SU-DHL-6 (cell line): ENCODE measurements at regions not wholly inside any gene's neighbourhood (a gene's known extent, or its start where the extent isn't known, plus 50 kb on each side); places are given as distances from the start of the nearest gene placed in this dataset.

Experiments
- H2AFZ ChIP-seq: fragments of 200-600 bp; sonication (generic); 2 replicates; pipeline ENCODE4 v1.6.1; 2014; ENCODE audit warnings: low read depth, mild to moderate bottlenecking, moderate library complexity, mixed read lengths, antibody characterized with exemption, low read length; ENCODE audit not compliant: severe bottlenecking
- H3F3A ChIP-seq: fragments of 200-600 bp; shearing (Covaris generic); 2 replicates; pipeline ENCODE4 v1.6.0; 2016; ENCODE audit warnings: antibody characterized with exemption, mild to moderate bottlenecking; ENCODE audit not compliant: insufficient read depth
- H3K27ac ChIP-seq: fragments of 200-600 bp; sonication (generic); 2 replicates; pipeline ENCODE4 v1.5.1; 2016; ENCODE audit warnings: low read depth, mild to moderate bottlenecking, low read length, moderate library complexity, mixed read lengths
- H3K27me3 ChIP-seq: fragments of 200-600 bp; sonication (generic), shearing (Covaris generic); 2 replicates; pipeline ENCODE4 v1.6.0; 2014; ENCODE audit warnings: mild to moderate bottlenecking, low read length
- H3K36me3 ChIP-seq: fragments of 200-600 bp; sonication (generic); 2 replicates; pipeline ENCODE4 v1.6.1; 2014; ENCODE audit warnings: mild to moderate bottlenecking, low read length, mixed read lengths
- H3K4me2 ChIP-seq: fragments of 300-600, 200-600 bp; shearing (Covaris generic), sonication (generic); 2 replicates; pipeline ENCODE4 v1.6.0; 2014; ENCODE audit warnings: low read length, low read depth, mild to moderate bottlenecking; ENCODE audit not compliant: poor library complexity, severe bottlenecking
- H3K4me3 ChIP-seq: fragments of 200-600 bp; sonication (generic); 2 replicates; pipeline ENCODE4 v1.5.1; 2014; ENCODE audit warnings: antibody characterized with exemption, low read length, mild to moderate bottlenecking, mixed read lengths; ENCODE audit not compliant: insufficient read depth, poor library complexity, severe bottlenecking
- H3K79me2 ChIP-seq: fragments of 200-600 bp; sonication (generic); 2 replicates; pipeline ENCODE4 v1.6.1; 2014; ENCODE audit warnings: mild to moderate bottlenecking, low read length, moderate library complexity; ENCODE audit not compliant: insufficient read depth
- H3K9ac ChIP-seq: fragments of 200-600 bp; sonication (generic); 2 replicates; pipeline ENCODE4 v1.7.0; 2014; ENCODE audit warnings: mild to moderate bottlenecking, low read length
- H3K9me2 ChIP-seq: fragments of 200-600 bp; sonication (generic); replicated peaks from 2 replicates; pipeline ENCODE4 v1.6.1; 2014; ENCODE audit warnings: low read length; ENCODE audit not compliant: insufficient read depth
- H3K9me3 ChIP-seq: fragments of 200-600 bp; sonication (generic); 2 replicates; pipeline ENCODE4 v1.6.1; 2014; ENCODE audit warnings: low read length, mixed read lengths; ENCODE audit not compliant: insufficient read depth
- H4K20me1 ChIP-seq: fragments of 200-600 bp; sonication (generic); 2 replicates; pipeline ENCODE4 v1.6.1; 2014; ENCODE audit warnings: low read depth, mild to moderate bottlenecking, antibody characterized with exemption, low read length, moderate library complexity, mixed read lengths
- CTCF ChIP-seq: fragments of 200-600 bp; sonication (generic); IDR thresholded peaks from one replicate; pipeline ENCODE4 v1.5.1; 2017; ENCODE audit warnings: antibody characterized with exemption, mild to moderate bottlenecking, low read length, moderate library complexity; ENCODE audit not compliant: insufficient read depth, poor library complexity, severe bottlenecking
- EZH2phosphoT487 ChIP-seq: fragments of 200-600 bp; sonication (generic), shearing (Covaris generic); conservative IDR thresholded peaks from 2 replicates; pipeline ENCODE4 v1.6.1; 2018; ENCODE audit warnings: mild to moderate bottlenecking, antibody characterized with exemption, low read length, moderate library complexity, mixed read lengths

GRCh38 chr5:119745976-119746375 lies 116.6 kb downstream of the FAM170A start:
- no peaks in the 10 kb centered on the region for H3K9me2 ChIP-seq
- no peaks in the 10 kb centered on the region for H3K27me3 ChIP-seq
- no peak overlapping the region for H3K4me2 ChIP-seq
- no peak overlapping the region for H3K27ac ChIP-seq
- no peak for TF ChIP-seq EZH2phosphoT487
- no peak for TF ChIP-seq CTCF
- H3K4me3 ChIP-seq: no peak overlapping the region
- H3K79me2 ChIP-seq: no peaks in the 10 kb centered on the region
- H3K9ac ChIP-seq: no peak overlapping the region
- H3K9me3 ChIP-seq: no peaks in the 10 kb centered on the region
- H3K36me3 ChIP-seq: no peaks in the 10 kb centered on the region
- no peaks in the 10 kb centered on the region for H4K20me1 ChIP-seq
- no peak overlapping the region for H2AFZ ChIP-seq
- H3F3A ChIP-seq: no peaks in the 10 kb centered on the region

GRCh38 chr5:119746984-119747383 lies 117.6 kb downstream of the FAM170A start:
- Histone ChIP-seq H3K27ac (no peak overlapping the region), H2AFZ (no peak overlapping the region), H3K4me2 (no peak overlapping the region), H3K27me3 (no peaks in the 10 kb centered on the region), H3K9me2 (no peaks in the 10 kb centered on the region), H3F3A (no peaks in the 10 kb centered on the region), H3K9me3 (no peaks in the 10 kb centered on the region), H3K79me2 (no peaks in the 10 kb centered on the region), H3K9ac (no peak overlapping the region), H3K4me3 (no peak overlapping the region), H4K20me1 (no peaks in the 10 kb centered on the region), H3K36me3 (no peaks in the 10 kb centered on the region)
- TF ChIP-seq CTCF: no peak
- TF ChIP-seq EZH2phosphoT487: no peak

GRCh38 chr5:119750887-119751733 lies 121.8 kb downstream of the FAM170A start:
- Histone ChIP-seq H3K9me3 (no peaks in the 10 kb centered on the region), H3K4me2 (no peak overlapping the region), H4K20me1 (no peaks in the 10 kb centered on the region), H3K36me3 (no peaks in the 10 kb centered on the region), H3K79me2 (no peaks in the 10 kb centered on the region), H3F3A (no peaks in the 10 kb centered on the region), H3K4me3 (no peak overlapping the region), H3K27me3 (no peaks in the 10 kb centered on the region), H2AFZ (no peak overlapping the region), H3K9me2 (no peaks in the 10 kb centered on the region), H3K9ac (no peak overlapping the region), H3K27ac (no peak overlapping the region)
- TF ChIP-seq EZH2phosphoT487 (no peak), CTCF (no peak)
